Neural progenitor cell (in vitro differentiated cells): ENCODE measurements at regions not wholly inside any gene's neighbourhood (a gene's known extent, or its start where the extent isn't known, plus 50 kb on each side); places are given as distances from the start of the nearest gene placed in this dataset.

Source experiments
- EZH2 ChIP-seq: fragments of 200-600 bp; sonication (generic); IDR thresholded peaks from 2 replicates; pipeline ENCODE4 v1.6.1; 2017; ENCODE audit warnings: antibody characterized with exemption, mild to moderate bottlenecking, moderate library complexity
- TF ChIP-seq, protein P1 (sequence below): fragments of 200-600 bp; sonication (generic); IDR thresholded peaks from 2 replicates; pipeline ENCODE4 v1.5.1; 2017; ENCODE audit warnings: antibody characterized with exemption, mild to moderate bottlenecking

GRCh38 chr19:28443361-28443760, 769.6 kb downstream of the UQCRFS1 start:
- TF ChIP-seq, protein P1, sequence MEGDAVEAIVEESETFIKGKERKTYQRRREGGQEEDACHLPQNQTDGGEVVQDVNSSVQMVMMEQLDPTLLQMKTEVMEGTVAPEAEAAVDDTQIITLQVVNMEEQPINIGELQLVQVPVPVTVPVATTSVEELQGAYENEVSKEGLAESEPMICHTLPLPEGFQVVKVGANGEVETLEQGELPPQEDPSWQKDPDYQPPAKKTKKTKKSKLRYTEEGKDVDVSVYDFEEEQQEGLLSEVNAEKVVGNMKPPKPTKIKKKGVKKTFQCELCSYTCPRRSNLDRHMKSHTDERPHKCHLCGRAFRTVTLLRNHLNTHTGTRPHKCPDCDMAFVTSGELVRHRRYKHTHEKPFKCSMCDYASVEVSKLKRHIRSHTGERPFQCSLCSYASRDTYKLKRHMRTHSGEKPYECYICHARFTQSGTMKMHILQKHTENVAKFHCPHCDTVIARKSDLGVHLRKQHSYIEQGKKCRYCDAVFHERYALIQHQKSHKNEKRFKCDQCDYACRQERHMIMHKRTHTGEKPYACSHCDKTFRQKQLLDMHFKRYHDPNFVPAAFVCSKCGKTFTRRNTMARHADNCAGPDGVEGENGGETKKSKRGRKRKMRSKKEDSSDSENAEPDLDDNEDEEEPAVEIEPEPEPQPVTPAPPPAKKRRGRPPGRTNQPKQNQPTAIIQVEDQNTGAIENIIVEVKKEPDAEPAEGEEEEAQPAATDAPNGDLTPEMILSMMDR = no peak
- no peak for TF ChIP-seq EZH2
